ENCODE measurements at regions not wholly inside any gene's neighbourhood (a gene's known extent, or its start where the extent isn't known, plus 50 kb on each side); places are given as distances from the start of the nearest gene placed in this dataset.

DNA sequence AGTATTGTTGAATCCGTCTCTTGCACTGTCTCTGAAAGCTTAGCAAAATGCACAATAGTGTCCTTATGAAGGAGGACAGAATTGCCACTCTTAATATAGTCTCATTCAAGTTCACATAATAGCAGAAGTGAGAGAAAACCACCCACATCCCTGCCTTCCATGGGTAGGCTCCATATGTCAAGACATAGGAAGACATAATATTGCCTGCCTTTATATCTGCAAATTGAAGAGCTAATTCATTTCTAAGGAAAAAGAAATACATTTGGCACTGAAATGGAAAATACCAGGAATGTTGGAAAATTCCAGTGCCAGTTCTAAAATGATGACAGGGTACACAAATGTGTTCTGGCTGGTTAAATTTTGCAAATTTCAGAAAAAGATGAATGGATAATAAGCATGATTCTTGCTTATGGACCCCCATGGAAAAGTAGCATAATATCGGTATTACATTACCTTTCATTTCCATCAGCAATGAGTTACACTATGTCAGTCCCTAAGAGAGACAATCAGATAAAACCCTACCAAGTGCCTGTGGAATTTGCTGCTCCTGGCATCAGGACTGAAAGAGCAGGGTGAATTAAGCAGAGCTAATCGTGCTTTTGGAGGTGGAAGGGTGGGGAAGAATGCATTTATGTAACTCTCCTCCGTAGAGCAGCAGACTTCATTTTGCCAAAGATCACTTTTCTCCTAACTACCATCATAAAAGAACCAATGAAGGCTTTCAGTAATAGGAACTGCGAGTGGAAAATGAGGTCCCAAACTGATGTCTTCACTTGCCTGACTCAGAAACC is 312.6 kb downstream of the FGFR2 start:
- no peak overlapping the region for H3K27ac Mint-ChIP-seq
- H3K27me3 Mint-ChIP-seq: no peaks in the 10 kb centered on the region
- H3K36me3 ChIP-seq (ENCODE audit: control insufficient read depth in 2 of 2, extremely low read depth in 1 of 2, insufficient read depth in 1 of 2, low read length in 1 of 2): no peaks in the 10 kb centered on the region
- H3K4me1 ChIP-seq (ENCODE audit: control insufficient read depth in 1 of 2, extremely low read depth in 1 of 2, insufficient read depth in 2 of 2, low read length in 2 of 2): no peaks in the 10 kb centered on the region
- H3K4me3 Mint-ChIP-seq: no peak overlapping the region
- no peaks in the 10 kb centered on the region for H3K36me3 Mint-ChIP-seq
- ChIA-PET CTCF (no interaction called here), POLR2A (no interaction called here)
- no peaks in the 10 kb centered on the region for H3K4me1 Mint-ChIP-seq
- ATAC-seq (replicated peaks in 1 of 4) (no peak), DNase-seq (no peak)
- H3K4me3 ChIP-seq (ENCODE audit: control insufficient read depth in 1 of 2, extremely low read depth in 1 of 2, low read length in 1 of 2): no peak overlapping the region
- no peaks in the 10 kb centered on the region for H3K27me3 ChIP-seq (replicated peaks in 1 of 2; ENCODE audit: control insufficient read depth in 2 of 2, extremely low read depth in 1 of 2, insufficient read depth in 2 of 2, low read length in 1 of 2)
- H3K9me3 Mint-ChIP-seq: peaks cover 3 to 8% (median 3%) of the 10 kb centered on the region in 3 donors
- H3K9me3 ChIP-seq: no peaks in the 10 kb centered on the region
- WGBS (ENCODE audit: insufficient coverage): 86% methylated on average over 1 of the region's 5 CpGs
- H3K27ac ChIP-seq (ENCODE audit: low read length): no peak overlapping the region

GRCh38 chr10:121288011-121288410 is 310.2 kb downstream of the FGFR2 start:
- no CpG with 5 or more reads among the region's 1 CpG for WGBS (ENCODE audit: insufficient coverage)
- Mint-ChIP-seq H3K4me1 (no peaks in the 10 kb centered on the region), H3K4me3 (no peak overlapping the region), H3K36me3 (no peaks in the 10 kb centered on the region), H3K27me3 (peaks cover 0 to 5% of the 10 kb centered on the region in 2 donors), H3K27ac (no peak overlapping the region), H3K9me3 (peaks cover 3 to 8% (median 3%) of the 10 kb centered on the region in 3 donors)
- ChIA-PET POLR2A (no interaction called here), CTCF (no interaction called here)
- DNase-seq (no peak), ATAC-seq (replicated peaks in 1 of 4) (no peak)
- Histone ChIP-seq H3K4me3 (ENCODE audit: control insufficient read depth in 1 of 2, extremely low read depth in 1 of 2, low read length in 1 of 2) (no peak overlapping the region), H3K36me3 (ENCODE audit: control insufficient read depth in 2 of 2, extremely low read depth in 1 of 2, insufficient read depth in 1 of 2, low read length in 1 of 2) (no peaks in the 10 kb centered on the region), H3K9me3 (no peaks in the 10 kb centered on the region), H3K27me3 (replicated peaks in 1 of 2; ENCODE audit: control insufficient read depth in 2 of 2, extremely low read depth in 1 of 2, insufficient read depth in 2 of 2, low read length in 1 of 2) (peaks cover 0 to 8% of the 10 kb centered on the region in 2 experiments), H3K27ac (ENCODE audit: low read length) (no peak overlapping the region), H3K4me1 (ENCODE audit: control insufficient read depth in 1 of 2, extremely low read depth in 1 of 2, insufficient read depth in 2 of 2, low read length in 2 of 2) (no peaks in the 10 kb centered on the region)

- POLR2A ChIA-PET: no interaction called here
- CTCF ChIA-PET: interaction anchor here in 1 of 2 donors (0.6 kb wide), 1 partner anchor 84 kb away, joined by 3 read pairs; no protein-coding TSS in a partner anchor
- no peak overlapping the region for H3K27ac Mint-ChIP-seq
- no peak overlapping the region for H3K4me3 Mint-ChIP-seq
- no peaks in the 10 kb centered on the region for H3K4me1 Mint-ChIP-seq
- no peaks in the 10 kb centered on the region for H3K4me1 ChIP-seq (ENCODE audit: control insufficient read depth in 1 of 2, extremely low read depth in 1 of 2, insufficient read depth in 2 of 2, low read length in 2 of 2)
- no peaks in the 10 kb centered on the region for H3K36me3 ChIP-seq (ENCODE audit: control insufficient read depth in 2 of 2, extremely low read depth in 1 of 2, insufficient read depth in 1 of 2, low read length in 1 of 2)
- peaks cover 0 to 9% of the 10 kb centered on the region in 2 donors for H3K27me3 Mint-ChIP-seq
- ATAC-seq (replicated peaks in 1 of 4) (no peak), DNase-seq (no peak)
- no peaks in the 10 kb centered on the region for H3K9me3 ChIP-seq
- H3K4me3 ChIP-seq (ENCODE audit: control insufficient read depth in 1 of 2, extremely low read depth in 1 of 2, low read length in 1 of 2): no peak overlapping the region
- H3K27ac ChIP-seq (ENCODE audit: low read length): no peak overlapping the region
- 30% methylated on average over 2 of the region's 6 CpGs for WGBS (ENCODE audit: insufficient coverage)
- H3K36me3 Mint-ChIP-seq: no peaks in the 10 kb centered on the region
- H3K27me3 ChIP-seq (replicated peaks in 1 of 2; ENCODE audit: control insufficient read depth in 2 of 2, extremely low read depth in 1 of 2, insufficient read depth in 2 of 2, low read length in 1 of 2): peaks cover 0 to 8% of the 10 kb centered on the region in 2 experiments
- H3K9me3 Mint-ChIP-seq: peaks cover 3 to 8% (median 3%) of the 10 kb centered on the region in 3 donors
Measured at GRCh38 chr10:121288864-121289661, 309.2 kb downstream of the FGFR2 start.

DNA sequence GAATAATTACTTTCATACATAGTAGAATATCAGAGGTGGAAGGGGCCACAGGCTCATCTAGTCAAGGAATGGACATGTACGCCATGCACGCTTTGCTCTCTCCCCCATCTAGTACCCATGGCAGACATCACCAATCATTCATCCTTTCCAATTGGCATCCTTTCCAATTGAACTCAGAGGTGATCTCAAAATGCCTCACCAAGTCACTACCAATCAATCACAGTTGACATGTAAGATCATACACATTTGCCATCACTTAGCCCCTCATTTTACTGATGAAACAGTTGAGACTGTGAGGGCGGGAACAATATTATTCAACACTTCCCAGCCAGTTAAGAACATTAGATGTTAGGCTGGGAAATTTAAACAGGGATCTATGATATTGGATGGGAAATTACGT is 308.4 kb downstream of the FGFR2 start:
- no peak for DNase-seq
- Histone ChIP-seq H3K27me3 (replicated peaks in 1 of 2; ENCODE audit: control insufficient read depth in 2 of 2, extremely low read depth in 1 of 2, insufficient read depth in 2 of 2, low read length in 1 of 2) (peaks cover 0 to 8% of the 10 kb centered on the region in 2 experiments), H3K36me3 (ENCODE audit: control insufficient read depth in 2 of 2, extremely low read depth in 1 of 2, insufficient read depth in 1 of 2, low read length in 1 of 2) (no peaks in the 10 kb centered on the region), H3K9me3 (no peaks in the 10 kb centered on the region), H3K4me1 (ENCODE audit: control insufficient read depth in 1 of 2, extremely low read depth in 1 of 2, insufficient read depth in 2 of 2, low read length in 2 of 2) (no peaks in the 10 kb centered on the region), H3K27ac (ENCODE audit: low read length) (no peak overlapping the region), H3K4me3 (ENCODE audit: control insufficient read depth in 1 of 2, extremely low read depth in 1 of 2, low read length in 1 of 2) (no peak overlapping the region)
- H3K27me3 Mint-ChIP-seq: peaks cover 0 to 9% of the 10 kb centered on the region in 2 donors
- no peak overlapping the region for H3K27ac Mint-ChIP-seq
- ChIA-PET CTCF (no interaction called here), POLR2A (no interaction called here)
- H3K9me3 Mint-ChIP-seq: peaks cover 3 to 8% (median 3%) of the 10 kb centered on the region in 3 donors
- no peaks in the 10 kb centered on the region for H3K36me3 Mint-ChIP-seq
- no peak overlapping the region for H3K4me3 Mint-ChIP-seq
- H3K4me1 Mint-ChIP-seq: no peaks in the 10 kb centered on the region
- ATAC-seq (replicated peaks in 1 of 4): no peak
- 100% methylated on average over 2 of the region's 4 CpGs for WGBS (ENCODE audit: insufficient coverage)

- H3K27ac Mint-ChIP-seq: no peak overlapping the region
- no peaks in the 10 kb centered on the region for H3K4me1 Mint-ChIP-seq
- no peaks in the 10 kb centered on the region for H3K36me3 Mint-ChIP-seq
- ChIA-PET POLR2A (no interaction called here), CTCF (interaction anchor here in 1 of 2 donors (0.5 kb wide), 1 partner anchor 36 kb away, joined by 3 read pairs; no protein-coding TSS in a partner anchor)
- H3K27me3 Mint-ChIP-seq: peaks cover 0 to 9% of the 10 kb centered on the region in 2 donors
- Histone ChIP-seq H3K27me3 (replicated peaks in 1 of 2; ENCODE audit: control insufficient read depth in 2 of 2, extremely low read depth in 1 of 2, insufficient read depth in 2 of 2, low read length in 1 of 2) (peaks cover 0 to 8% of the 10 kb centered on the region in 2 experiments), H3K27ac (ENCODE audit: low read length) (no peak overlapping the region), H3K4me3 (ENCODE audit: control insufficient read depth in 1 of 2, extremely low read depth in 1 of 2, low read length in 1 of 2) (no peak overlapping the region), H3K4me1 (ENCODE audit: control insufficient read depth in 1 of 2, extremely low read depth in 1 of 2, insufficient read depth in 2 of 2, low read length in 2 of 2) (no peaks in the 10 kb centered on the region), H3K36me3 (ENCODE audit: control insufficient read depth in 2 of 2, extremely low read depth in 1 of 2, insufficient read depth in 1 of 2, low read length in 1 of 2) (no peaks in the 10 kb centered on the region), H3K9me3 (no peaks in the 10 kb centered on the region)
- no CpG with 5 or more reads among the region's 4 CpGs for WGBS (ENCODE audit: insufficient coverage)
- H3K4me3 Mint-ChIP-seq: no peak overlapping the region
- H3K9me3 Mint-ChIP-seq: peaks cover 0 to 2% (median 0%) of the 10 kb centered on the region in 3 donors
- ATAC-seq (replicated peaks in 1 of 4) (no peak), DNase-seq (no peak)
Measured at GRCh38 chr10:121290674-121291073, 307.6 kb downstream of the FGFR2 start.

- Mint-ChIP-seq H3K9me3 (no peaks in the 10 kb centered on the region), H3K36me3 (no peaks in the 10 kb centered on the region), H3K27ac (no peak overlapping the region), H3K4me1 (no peaks in the 10 kb centered on the region), H3K27me3 (peaks cover 0 to 9% of the 10 kb centered on the region in 2 donors), H3K4me3 (no peak overlapping the region)
- H3K27me3 ChIP-seq (replicated peaks in 1 of 2; ENCODE audit: control insufficient read depth in 2 of 2, extremely low read depth in 1 of 2, insufficient read depth in 2 of 2, low read length in 1 of 2): peaks cover 0 to 8% of the 10 kb centered on the region in 2 experiments
- DNase-seq: no peak
- WGBS (ENCODE audit: insufficient coverage): 89% methylated on average over 5 of the region's 7 CpGs
- no peak for ATAC-seq (replicated peaks in 1 of 4)
- ChIA-PET CTCF (no interaction called here), POLR2A (no interaction called here)
- H3K4me1 ChIP-seq (ENCODE audit: control insufficient read depth in 1 of 2, extremely low read depth in 1 of 2, insufficient read depth in 2 of 2, low read length in 2 of 2): no peaks in the 10 kb centered on the region
- H3K4me3 ChIP-seq (ENCODE audit: control insufficient read depth in 1 of 2, extremely low read depth in 1 of 2, low read length in 1 of 2): no peak overlapping the region
- H3K36me3 ChIP-seq (ENCODE audit: control insufficient read depth in 2 of 2, extremely low read depth in 1 of 2, insufficient read depth in 1 of 2, low read length in 1 of 2): no peaks in the 10 kb centered on the region
- H3K27ac ChIP-seq (ENCODE audit: low read length): no peak overlapping the region
- H3K9me3 ChIP-seq: no peaks in the 10 kb centered on the region
Measured at GRCh38 chr10:121291376-121291775, 306.9 kb downstream of the FGFR2 start.
